Progenitor cell of endocrine pancreas (in vitro differentiated cells): ENCODE measurements at regions not wholly inside any gene's neighbourhood (a gene's known extent, or its start where the extent isn't known, plus 50 kb on each side); places are given as distances from the start of the nearest gene placed in this dataset.

Experiments
- DNase-seq: peaks from one replicate; pipeline ENCODE4 v3.0.0; 2021; ENCODE audit warnings: low spot score; ENCODE audit not compliant: unreplicated experiment
- H3K27ac Mint-ChIP-seq: 2 replicates; pipeline ENCODE4 v1.8.0; 2021; ENCODE audit warnings: mild to moderate bottlenecking, moderate library complexity, mixed read lengths
- H3K27me3 Mint-ChIP-seq: 2 replicates; pipeline ENCODE4 v1.8.0; 2021; ENCODE audit warnings: mixed read lengths
- H3K36me3 Mint-ChIP-seq: 2 replicates; pipeline ENCODE4 v1.8.0; 2022; ENCODE audit warnings: mixed read lengths; ENCODE audit not compliant: insufficient read depth
- H3K4me1 Mint-ChIP-seq: 2 replicates; pipeline ENCODE4 v1.8.0; 2021; ENCODE audit warnings: low read depth, mixed read lengths
- H3K4me3 Mint-ChIP-seq: 2 replicates; pipeline ENCODE4 v1.8.0; 2021; ENCODE audit warnings: low read depth, mild to moderate bottlenecking, moderate library complexity, mixed read lengths
- H3K9me3 Mint-ChIP-seq: 2 replicates; pipeline ENCODE4 v1.8.0; 2021; ENCODE audit warnings: low read depth, mixed read lengths
- CTCF ChIP-seq: fragments of 200-600 bp; sonication (generic); IDR thresholded peaks from one replicate; pipeline ENCODE4 v1.5.0; 2021; ENCODE audit warnings: antibody characterized with exemption, mild to moderate bottlenecking; ENCODE audit not compliant: unreplicated experiment

- Mint-ChIP-seq H3K9me3 (no peaks in the 10 kb centered on the region), H3K4me1 (peaks cover 6% of the 10 kb centered on the region), H3K36me3 (no peaks in the 10 kb centered on the region), H3K27ac (no peak overlapping the region), H3K27me3 (peaks cover 5% of the 10 kb centered on the region), H3K4me3 (no peak overlapping the region)
- TF ChIP-seq CTCF: no peak
- no peak for DNase-seq
Measured at GRCh38 chr1:48076017-48076416, 78.8 kb upstream of the TRABD2B start.

- Mint-ChIP-seq H3K36me3 (no peaks in the 10 kb centered on the region), H3K4me3 (no peak overlapping the region), H3K27ac (no peak overlapping the region), H3K4me1 (peaks cover 3% of the 10 kb centered on the region), H3K9me3 (no peaks in the 10 kb centered on the region), H3K27me3 (peaks cover 5% of the 10 kb centered on the region)
- no peak for TF ChIP-seq CTCF
- DNase-seq: no peak
Measured at GRCh38 chr1:48073798-48074530, 76.8 kb upstream of the TRABD2B start.

GRCh38 chr1:48071513-48071912 lies 74.3 kb upstream of the TRABD2B start:
- no peak for TF ChIP-seq CTCF
- Mint-ChIP-seq H3K9me3 (no peaks in the 10 kb centered on the region), H3K27me3 (peaks cover 4% of the 10 kb centered on the region), H3K4me3 (no peak overlapping the region), H3K4me1 (peaks cover 8% of the 10 kb centered on the region), H3K27ac (no peak overlapping the region), H3K36me3 (no peaks in the 10 kb centered on the region)
- DNase-seq: no peak

- no peak for DNase-seq
- no peak for TF ChIP-seq CTCF
- H3K27ac Mint-ChIP-seq: no peak overlapping the region
- no peaks in the 10 kb centered on the region for H3K9me3 Mint-ChIP-seq
- H3K27me3 Mint-ChIP-seq: no peaks in the 10 kb centered on the region
- H3K36me3 Mint-ChIP-seq: no peaks in the 10 kb centered on the region
- no peak overlapping the region for H3K4me3 Mint-ChIP-seq
- H3K4me1 Mint-ChIP-seq: peaks cover 8% of the 10 kb centered on the region
Measured at GRCh38 chr1:48070396-48070750, 73.2 kb upstream of the TRABD2B start.

- no peaks in the 10 kb centered on the region for H3K9me3 Mint-ChIP-seq
- H3K27me3 Mint-ChIP-seq: no peaks in the 10 kb centered on the region
- H3K36me3 Mint-ChIP-seq: no peaks in the 10 kb centered on the region
- no peak for DNase-seq
- H3K4me1 Mint-ChIP-seq: peaks cover 8% of the 10 kb centered on the region
- no peak overlapping the region for H3K27ac Mint-ChIP-seq
- no peak for TF ChIP-seq CTCF
- H3K4me3 Mint-ChIP-seq: no peak overlapping the region
Measured at GRCh38 chr1:48069662-48070395, 72.6 kb upstream of the TRABD2B start.
